HG03457 (cell line): ENCODE measurements at regions not wholly inside any gene's neighbourhood (a gene's known extent, or its start where the extent isn't known, plus 50 kb on each side); places are given as distances from the start of the nearest gene placed in this dataset.
"Not testable (repeated sequence)": the region's sequence is repeated elsewhere in the genome, so short reads cannot be mapped to it uniquely, and the experiment has no call there.

Experiments
- ATAC-seq: cut with Tn5 transposase; IDR thresholded peaks from one replicate; pipeline ENCODE4 v1.9.1; 2021; ENCODE audit warnings: moderate number of reproducible peaks; ENCODE audit not compliant: unreplicated experiment

DNA sequence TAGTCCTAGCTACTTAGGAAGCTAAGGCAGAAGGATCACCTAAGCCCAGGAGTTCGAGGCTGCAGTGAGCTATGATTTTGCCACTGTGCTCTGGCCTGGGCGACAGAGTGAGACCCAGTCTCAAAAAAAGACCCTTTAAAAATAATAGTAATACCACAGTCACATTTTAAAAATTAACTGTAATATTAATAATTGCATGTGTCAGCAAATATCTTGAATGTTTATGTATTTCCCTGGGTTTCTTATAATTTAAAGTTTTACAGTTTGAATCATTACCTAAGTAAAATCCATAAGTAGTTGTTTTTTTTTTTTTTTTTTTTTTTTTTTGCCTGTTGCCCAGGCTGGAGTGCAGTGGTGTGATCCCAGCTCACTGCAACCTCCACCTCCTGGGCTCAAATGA lies 69.2 kb downstream of the LYZL2 start:
- no peak for ATAC-seq

DNA sequence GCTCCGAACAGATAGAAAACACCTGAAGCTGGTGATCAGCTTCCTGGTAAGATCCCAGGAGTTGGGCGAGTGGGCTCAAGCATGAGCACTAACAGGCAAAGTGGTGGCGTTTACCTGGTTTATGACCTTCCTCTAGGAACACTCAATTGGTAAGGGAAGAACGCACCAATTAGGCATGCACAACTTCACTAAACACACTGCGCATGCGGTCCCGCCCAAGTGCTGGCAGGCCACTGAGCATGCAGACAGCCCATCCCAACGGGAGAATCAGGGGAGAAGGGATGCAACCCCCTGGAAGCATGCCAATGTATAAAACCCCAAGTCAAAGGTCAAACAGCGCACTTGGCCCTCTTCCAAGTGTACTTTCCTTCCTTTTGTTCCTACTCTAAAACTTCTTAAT lies 70.4 kb downstream of the LYZL2 start:
- no peak for ATAC-seq

DNA sequence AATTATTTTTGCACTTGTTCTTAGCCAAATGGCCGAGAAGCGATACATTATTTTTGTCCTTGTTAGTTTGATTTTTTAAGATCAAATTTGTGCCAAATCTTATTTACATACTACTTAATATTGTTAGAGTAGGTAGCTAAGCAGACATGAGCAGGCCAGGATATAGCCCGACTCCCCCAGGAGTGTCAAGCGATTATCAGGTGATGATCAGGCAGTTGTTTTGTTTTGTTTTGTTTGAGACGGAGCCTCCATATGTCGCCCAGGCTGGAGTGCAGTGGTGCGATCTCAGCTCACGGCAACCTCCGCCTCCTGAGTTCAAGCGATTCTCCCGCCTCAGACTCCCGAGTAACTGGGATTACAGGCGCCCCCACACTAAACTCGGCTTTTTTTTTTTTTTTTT lies 71.1 kb downstream of the LYZL2 start:
- ATAC-seq = no peak

DNA sequence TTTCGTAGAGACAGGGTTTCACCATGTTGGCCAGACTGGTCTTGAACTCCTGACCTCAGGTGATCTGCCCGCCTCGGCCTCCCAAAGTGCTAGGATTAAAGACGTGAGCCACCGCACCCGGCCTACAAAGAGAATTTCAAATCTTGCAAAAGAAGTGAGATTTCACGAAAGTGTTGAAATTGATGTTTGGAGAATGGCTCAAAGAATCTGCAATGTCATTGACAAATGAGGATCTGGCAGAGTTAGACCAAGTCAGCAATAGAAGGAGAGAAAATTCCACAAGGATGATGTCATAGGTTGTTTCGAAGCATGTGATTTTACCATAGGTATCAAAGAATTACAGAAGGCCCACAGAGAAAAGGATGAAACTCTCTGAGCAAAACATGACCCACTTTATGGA lies 71.7 kb downstream of the LYZL2 start:
- ATAC-seq = no peak

- ATAC-seq = no peak
These were observed 73.4 kb downstream of the LYZL2 start for GRCh38 chr10:30556189-30556588.

GRCh38 chr10:30555465-30555864 lies 74.1 kb downstream of the LYZL2 start:
- no peak for ATAC-seq

DNA sequence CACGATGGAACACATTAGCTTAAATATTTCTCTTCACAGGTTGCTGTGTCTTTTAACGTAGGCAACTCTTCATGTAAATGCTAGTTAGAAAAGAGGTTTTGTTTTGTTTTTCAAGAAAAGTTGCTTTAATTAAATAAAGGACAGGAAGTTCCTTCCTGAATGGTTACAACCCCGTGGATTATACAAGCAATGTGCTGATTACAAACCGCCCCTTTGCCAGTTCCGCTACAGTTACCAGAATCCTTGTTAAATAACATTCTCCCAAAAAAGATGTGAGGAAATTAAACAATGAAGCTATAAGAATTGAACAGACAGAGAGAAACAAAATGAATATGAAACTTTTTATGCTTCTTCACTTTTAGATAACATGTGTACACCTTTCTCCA lies 75.1 kb downstream of the LYZL2 start:
- ATAC-seq = no peak

- no peak for ATAC-seq
These were observed 75.7 kb downstream of the LYZL2 start for GRCh38 chr10:30553626-30554439.

DNA sequence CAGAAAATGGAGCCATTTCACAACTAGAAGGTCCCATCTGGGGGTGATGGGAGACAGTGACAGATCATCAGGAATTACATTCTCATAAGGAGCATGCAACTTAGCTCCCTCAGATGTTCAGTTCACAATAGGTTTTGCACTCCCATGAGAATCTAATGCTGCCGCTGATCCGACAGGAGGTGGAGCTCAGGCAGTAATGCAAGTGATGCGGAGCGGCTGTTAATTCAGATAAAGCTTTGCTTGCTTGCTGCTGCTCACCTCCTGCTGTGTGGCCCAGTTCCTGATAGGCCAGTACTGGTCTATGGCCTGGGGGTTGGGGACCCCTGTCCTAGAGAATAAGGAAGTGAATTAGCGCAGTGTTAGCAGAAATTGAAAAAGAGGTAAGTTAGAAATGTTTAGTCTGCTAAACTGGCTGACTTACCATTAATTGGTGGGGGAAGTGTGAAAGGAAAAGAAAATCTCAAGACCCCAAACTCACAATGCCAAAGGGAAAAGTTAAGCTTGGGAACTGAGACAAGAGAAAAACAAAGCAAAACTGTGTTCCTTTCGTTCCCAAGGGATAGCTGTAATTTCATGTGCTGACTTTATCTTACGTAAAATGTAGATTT lies 76.4 kb downstream of the LYZL2 start:
- ATAC-seq = no peak

DNA sequence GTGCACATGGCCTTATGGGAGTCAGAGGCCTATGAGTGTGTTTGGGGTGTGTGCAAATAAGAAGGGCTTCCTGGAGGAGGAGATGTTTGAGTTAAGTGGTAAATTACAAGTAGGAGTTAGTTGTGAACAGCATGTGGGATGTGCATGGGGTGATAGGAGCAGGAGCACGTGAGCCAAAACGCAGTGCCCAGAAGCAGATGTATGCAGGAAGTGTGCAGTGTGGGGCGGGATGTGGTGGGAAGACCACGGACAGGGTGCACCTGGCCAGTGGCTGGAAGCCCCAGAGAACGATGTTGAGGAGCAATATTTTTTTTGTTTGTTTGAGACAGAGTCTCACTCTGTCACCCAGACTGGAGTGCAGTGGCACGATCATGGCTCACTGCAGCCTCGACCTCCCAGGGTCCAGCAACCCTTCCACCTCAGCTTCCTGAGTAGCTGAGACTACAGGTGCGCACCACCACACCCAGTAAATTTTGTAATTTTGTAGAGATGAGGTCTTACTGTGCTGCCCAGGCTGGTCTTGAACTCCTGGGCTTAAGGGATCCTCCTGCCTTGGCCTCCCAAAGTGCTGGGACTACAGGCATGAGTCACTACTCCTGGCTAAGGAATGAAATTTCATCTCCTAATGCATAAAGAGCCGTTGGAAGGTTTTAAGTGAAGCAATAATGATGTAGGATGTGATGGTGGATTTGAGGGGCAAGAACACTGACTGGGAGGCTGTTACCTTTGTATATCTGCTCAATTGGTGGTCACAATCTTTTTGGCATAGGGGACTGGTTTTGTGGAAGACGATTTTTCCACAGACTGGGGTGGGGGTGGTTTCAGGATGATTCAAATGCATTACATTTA lies 78.4 kb downstream of the LYZL2 start:
- ATAC-seq = no peak

GRCh38 chr10:30549134-30549687 lies 80.3 kb downstream of the LYZL2 start:
- ATAC-seq = not testable (repeated sequence)

GRCh38 chr10:30546511-30546910 lies 83.0 kb downstream of the LYZL2 start:
- no peak for ATAC-seq

GRCh38 chr10:30542895-30543288 lies 86.7 kb downstream of the LYZL2 start:
- no peak for ATAC-seq

GRCh38 chr10:30542001-30542894 lies 87.3 kb downstream of the LYZL2 start:
- ATAC-seq = no peak

DNA sequence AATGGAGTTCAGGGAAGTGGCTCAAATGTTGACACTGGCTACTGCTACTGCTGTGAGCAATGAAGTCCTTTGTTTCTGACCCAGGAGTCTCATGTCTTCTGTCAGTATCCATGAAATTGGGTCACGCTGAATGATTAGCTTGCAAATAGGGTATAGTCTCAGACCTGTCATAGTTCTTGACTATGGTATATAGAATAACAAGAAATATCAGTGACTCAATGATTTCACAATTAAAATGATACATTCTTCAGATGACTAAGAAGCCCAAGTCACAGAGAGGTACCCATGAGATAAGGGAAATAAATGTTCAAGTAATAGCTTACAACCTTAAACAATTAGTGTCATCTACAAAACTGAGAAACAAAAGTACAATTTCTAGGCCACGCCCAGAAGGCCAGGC lies 89.3 kb downstream of the LYZL2 start:
- ATAC-seq = no peak

DNA sequence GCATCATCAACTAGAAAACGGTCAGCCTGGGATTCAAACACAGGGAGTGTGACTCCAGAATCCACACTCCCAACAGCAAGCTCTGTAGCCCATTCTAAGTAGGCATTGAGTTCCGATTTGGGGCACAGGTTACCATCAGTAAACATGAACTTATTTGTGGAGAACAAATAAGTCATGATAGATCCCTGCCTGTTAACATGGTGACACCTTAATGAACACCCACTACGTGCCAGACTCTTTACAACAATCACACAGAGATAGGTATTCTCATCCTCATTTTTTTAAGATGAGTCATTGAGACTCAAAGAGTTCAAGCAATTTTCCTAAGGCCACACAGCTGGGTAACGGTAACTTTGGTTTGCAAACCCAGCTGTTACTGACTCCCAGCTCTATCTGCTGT lies 91.5 kb downstream of the LYZL2 start:
- no peak for ATAC-seq

- ATAC-seq = no peak
These were observed 92.0 kb downstream of the LYZL2 start for GRCh38 chr10:30537586-30537985.

- not testable (repeated sequence) for ATAC-seq
These were observed 92.4 kb downstream of the LYZL2 start for GRCh38 chr10:30537158-30537557.

DNA sequence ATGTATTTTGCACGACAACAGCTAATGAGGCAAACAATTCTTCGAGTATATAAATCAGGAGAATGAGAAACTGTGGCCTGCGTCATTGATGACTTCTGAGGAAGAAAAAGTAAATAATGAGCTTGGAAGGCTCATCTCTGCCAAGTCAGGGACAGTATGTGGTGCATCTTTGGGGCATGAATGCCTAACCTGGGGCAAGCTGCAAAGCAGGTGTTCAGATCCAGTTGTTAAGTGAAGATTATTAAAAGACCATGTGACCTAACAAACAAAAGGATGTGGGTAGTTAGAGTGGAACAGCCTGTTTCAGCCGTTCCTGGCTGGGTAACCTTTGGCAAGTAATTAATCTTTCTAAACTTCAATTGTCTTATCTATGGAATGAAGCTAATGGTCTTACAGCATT lies 93.0 kb downstream of the LYZL2 start:
- no peak for ATAC-seq

GRCh38 chr10:30535677-30536076 lies 93.9 kb downstream of the LYZL2 start:
- no peak for ATAC-seq
